BLaER1 (cell line): ENCODE measurements at regions not wholly inside any gene's neighbourhood (a gene's known extent, or its start where the extent isn't known, plus 50 kb on each side); places are given as distances from the start of the nearest gene placed in this dataset.

Source experiments
- H3K27ac ChIP-seq: shearing (Covaris generic); formaldehyde crosslinking; 2 replicates; pipeline ENCODE4 v1.8.1; 2022
- H3K27me3 ChIP-seq: shearing (Covaris generic); formaldehyde crosslinking; 2 replicates; pipeline ENCODE4 v1.8.1; 2022
- H3K36me3 ChIP-seq: shearing (Covaris generic); formaldehyde crosslinking; 2 replicates; pipeline ENCODE4 v1.8.1; 2022
- H3K4me1 ChIP-seq: shearing (Covaris generic); formaldehyde crosslinking; 2 replicates; pipeline ENCODE4 v1.8.1; 2022
- H3K4me2 ChIP-seq: shearing (Covaris generic); formaldehyde crosslinking; 2 replicates; pipeline ENCODE4 v1.8.1; 2022
- H3K4me3 ChIP-seq: shearing (Covaris generic); formaldehyde crosslinking; 2 replicates; pipeline ENCODE4 v1.8.1; 2022
- H3K9ac ChIP-seq: shearing (Covaris generic); formaldehyde crosslinking; 2 replicates; pipeline ENCODE4 v1.8.1; 2022
- H3K9me3 ChIP-seq: shearing (Covaris generic); formaldehyde crosslinking; 2 replicates; pipeline ENCODE4 v1.8.1; 2022
- H4K20me1 ChIP-seq: shearing (Covaris generic); formaldehyde crosslinking; 2 replicates; pipeline ENCODE4 v1.8.1; 2022
- Cebpa-rat ChIP-seq: shearing (Covaris generic); IDR thresholded peaks from 2 replicates; pipeline ENCODE4 v1.8.1; 2022

GRCh38 chr10:130747946-130748345 lies 563.6 kb downstream of the TCERG1L start:
- no peak for TF ChIP-seq Cebpa-rat
- H3K9ac ChIP-seq: no peak overlapping the region
- no peaks in the 10 kb centered on the region for H3K9me3 ChIP-seq
- H3K4me3 ChIP-seq: no peak overlapping the region
- peaks cover 36% of the 10 kb centered on the region for H3K4me1 ChIP-seq
- H3K36me3 ChIP-seq: no peaks in the 10 kb centered on the region
- H3K27ac ChIP-seq: 0 out of 2 replicates have a peak overlapping the region, but pooled peaks have one; percentile 3
- H3K4me2 ChIP-seq: peak overlapping the region; percentile 74
- H4K20me1 ChIP-seq: no peaks in the 10 kb centered on the region
- no peaks in the 10 kb centered on the region for H3K27me3 ChIP-seq

GRCh38 chr10:130748409-130749057 lies 563.0 kb downstream of the TCERG1L start:
- TF ChIP-seq Cebpa-rat: no peak
- Histone ChIP-seq H3K27ac (no peak overlapping the region), H3K9me3 (no peaks in the 10 kb centered on the region), H3K4me1 (peaks cover 36% of the 10 kb centered on the region), H3K27me3 (no peaks in the 10 kb centered on the region), H4K20me1 (no peaks in the 10 kb centered on the region), H3K9ac (no peak overlapping the region), H3K36me3 (no peaks in the 10 kb centered on the region), H3K4me3 (no peak overlapping the region), H3K4me2 (peak overlapping the region; percentile 74)

DNA sequence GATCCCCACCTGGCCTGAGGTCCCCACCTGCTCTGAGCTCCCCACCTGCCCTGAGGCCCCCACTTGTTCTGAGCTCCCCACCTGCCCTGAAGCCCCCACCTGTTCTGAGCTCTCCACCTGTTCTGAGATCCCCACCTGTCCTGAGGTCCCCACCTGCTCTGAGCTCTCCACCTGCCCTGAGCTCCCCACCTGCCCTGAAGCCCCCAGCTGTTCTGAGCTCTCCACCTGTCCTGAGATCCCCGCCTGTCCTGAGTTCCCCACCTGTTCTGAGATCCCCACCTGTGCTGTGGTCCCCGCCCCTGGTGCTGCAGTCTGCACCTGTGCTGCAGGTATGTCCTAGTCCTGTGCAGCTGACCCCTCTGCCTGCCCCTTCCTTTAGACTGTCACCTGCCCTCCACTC lies 561.6 kb downstream of the TCERG1L start:
- Histone ChIP-seq H3K27ac (no peak overlapping the region), H3K9me3 (peaks cover 3% of the 10 kb centered on the region; the same call in 1 of the 2 replicates), H3K9ac (no peak overlapping the region), H3K4me2 (no peak overlapping the region), H4K20me1 (no peaks in the 10 kb centered on the region), H3K36me3 (no peaks in the 10 kb centered on the region), H3K4me1 (peaks cover 36% of the 10 kb centered on the region), H3K27me3 (no peaks in the 10 kb centered on the region), H3K4me3 (no peak overlapping the region)
- no peak for TF ChIP-seq Cebpa-rat

DNA sequence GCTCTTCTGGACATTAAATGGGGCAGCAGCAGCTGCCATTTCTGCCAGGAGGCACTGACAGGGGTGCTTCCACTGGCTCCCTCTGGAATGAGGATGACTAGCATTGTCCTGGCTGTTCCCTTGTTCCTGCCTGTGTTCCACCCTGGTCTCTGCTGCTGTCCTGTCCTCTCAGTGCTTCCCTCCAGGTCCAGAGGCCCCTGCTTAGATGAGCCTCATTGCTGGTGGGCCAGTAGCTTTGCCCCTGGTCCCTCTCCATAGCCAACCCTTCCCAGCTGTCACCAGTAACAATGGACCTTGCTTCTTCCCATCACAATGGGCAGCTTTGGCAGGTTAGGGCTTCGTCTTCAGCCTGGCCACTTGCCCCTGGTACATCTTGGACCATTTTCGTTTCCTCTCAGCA lies 561.1 kb downstream of the TCERG1L start:
- H3K9me3 ChIP-seq: peaks cover 8% of the 10 kb centered on the region; the same call in 1 of the 2 replicates
- H3K9ac ChIP-seq: no peak overlapping the region
- peaks cover 34% of the 10 kb centered on the region for H3K4me1 ChIP-seq
- no peak overlapping the region for H3K4me3 ChIP-seq
- no peak overlapping the region for H3K4me2 ChIP-seq
- no peak overlapping the region for H3K27ac ChIP-seq
- no peaks in the 10 kb centered on the region for H3K27me3 ChIP-seq
- H3K36me3 ChIP-seq: no peaks in the 10 kb centered on the region
- H4K20me1 ChIP-seq: no peaks in the 10 kb centered on the region
- TF ChIP-seq Cebpa-rat: no peak

GRCh38 chr10:130751106-130751840 lies 560.2 kb downstream of the TCERG1L start:
- no peak overlapping the region for H3K27ac ChIP-seq
- H3K4me1 ChIP-seq: peaks cover 25% of the 10 kb centered on the region
- no peak for TF ChIP-seq Cebpa-rat
- no peaks in the 10 kb centered on the region for H4K20me1 ChIP-seq
- no peaks in the 10 kb centered on the region for H3K36me3 ChIP-seq
- peaks cover 9% of the 10 kb centered on the region; the same call in 1 of the 2 replicates for H3K9me3 ChIP-seq
- H3K27me3 ChIP-seq: no peaks in the 10 kb centered on the region
- H3K4me3 ChIP-seq: no peak overlapping the region
- no peak overlapping the region for H3K4me2 ChIP-seq
- H3K9ac ChIP-seq: no peak overlapping the region

GRCh38 chr10:130751851-130752250 lies 559.7 kb downstream of the TCERG1L start:
- Histone ChIP-seq H3K36me3 (no peaks in the 10 kb centered on the region), H3K9ac (no peak overlapping the region), H4K20me1 (no peaks in the 10 kb centered on the region), H3K27me3 (no peaks in the 10 kb centered on the region), H3K27ac (no peak overlapping the region), H3K9me3 (peaks cover 9% of the 10 kb centered on the region; the same call in 1 of the 2 replicates), H3K4me1 (peaks cover 22% of the 10 kb centered on the region), H3K4me2 (no peak overlapping the region), H3K4me3 (no peak overlapping the region)
- TF ChIP-seq Cebpa-rat: no peak

DNA sequence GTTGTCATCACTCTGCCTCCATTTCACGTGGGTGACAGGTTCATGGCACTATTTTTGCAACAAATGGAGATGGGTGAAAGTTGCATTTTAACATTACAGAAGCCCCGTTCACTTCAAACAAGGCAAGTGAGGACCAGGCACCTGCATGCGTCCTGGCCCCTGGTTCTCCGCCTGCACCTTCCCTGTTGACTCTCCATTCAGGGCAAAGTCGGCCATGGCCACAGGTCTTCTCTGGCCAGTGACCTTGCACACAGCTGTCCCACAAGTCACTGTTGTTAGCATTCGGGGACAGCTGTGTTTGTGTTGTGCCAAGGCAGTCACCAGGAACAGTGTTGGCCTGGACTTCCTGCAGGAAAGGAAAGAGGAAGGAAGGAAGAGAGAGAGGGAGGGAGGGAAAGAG lies 554.9 kb downstream of the TCERG1L start:
- Histone ChIP-seq H4K20me1 (no peaks in the 10 kb centered on the region), H3K4me1 (peaks cover 13% of the 10 kb centered on the region), H3K27me3 (no peaks in the 10 kb centered on the region), H3K27ac (no peak overlapping the region), H3K9me3 (peaks cover 9% of the 10 kb centered on the region), H3K4me2 (0 out of 2 replicates have a peak overlapping the region, but pooled peaks have one; percentile 18), H3K9ac (no peak overlapping the region), H3K4me3 (no peak overlapping the region), H3K36me3 (no peaks in the 10 kb centered on the region)
- no peak for TF ChIP-seq Cebpa-rat

- Histone ChIP-seq H3K4me3 (no peak overlapping the region), H3K27ac (peak overlapping the region; percentile 9; the same call in 1 of the 2 replicates), H3K36me3 (no peaks in the 10 kb centered on the region), H4K20me1 (no peaks in the 10 kb centered on the region), H3K4me1 (peaks cover 13% of the 10 kb centered on the region), H3K27me3 (no peaks in the 10 kb centered on the region), H3K4me2 (peak overlapping the region; percentile 18), H3K9me3 (peaks cover 9% of the 10 kb centered on the region), H3K9ac (no peak overlapping the region)
- TF ChIP-seq Cebpa-rat: no peak
Observed at GRCh38 chr10:130757271-130757670, 554.2 kb downstream of the TCERG1L start.

DNA sequence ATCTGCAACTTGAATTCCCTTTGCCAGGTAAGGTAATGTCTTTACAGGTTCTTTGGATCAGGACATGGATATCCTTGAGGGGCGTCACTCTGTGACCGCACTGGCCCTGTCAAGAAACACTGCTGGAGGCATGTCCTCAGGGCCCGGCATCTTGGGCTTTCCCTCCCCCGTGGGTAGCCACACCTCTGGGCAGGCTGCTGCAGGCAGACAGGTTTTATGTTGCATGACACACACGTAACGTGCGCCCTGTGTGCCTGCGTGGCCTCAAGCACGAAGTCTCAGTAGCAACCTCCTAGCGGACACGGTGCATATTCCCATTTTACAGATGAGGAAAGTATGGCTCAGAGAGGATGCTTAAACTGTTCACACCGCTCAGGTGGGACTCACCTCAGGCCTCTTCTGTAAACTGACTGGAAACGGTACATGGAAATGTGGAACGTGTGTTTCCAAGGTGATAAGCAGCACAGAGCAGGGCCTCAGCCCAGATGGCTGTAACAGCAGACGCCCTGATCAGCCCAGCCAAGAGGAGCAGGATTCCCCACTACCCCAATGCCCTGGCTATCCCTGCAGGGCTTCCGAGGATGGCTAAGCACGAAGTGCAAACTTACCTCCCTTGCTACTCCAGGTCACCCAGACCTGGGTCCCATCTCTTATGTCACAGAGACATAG lies 553.6 kb downstream of the TCERG1L start:
- no peak overlapping the region for H3K4me3 ChIP-seq
- H3K4me1 ChIP-seq: peaks cover 13% of the 10 kb centered on the region
- TF ChIP-seq Cebpa-rat: no peak
- no peak overlapping the region for H3K27ac ChIP-seq
- peaks cover 9% of the 10 kb centered on the region for H3K9me3 ChIP-seq
- no peak overlapping the region for H3K4me2 ChIP-seq
- no peak overlapping the region for H3K9ac ChIP-seq
- no peaks in the 10 kb centered on the region for H4K20me1 ChIP-seq
- no peaks in the 10 kb centered on the region for H3K36me3 ChIP-seq
- H3K27me3 ChIP-seq: no peaks in the 10 kb centered on the region

DNA sequence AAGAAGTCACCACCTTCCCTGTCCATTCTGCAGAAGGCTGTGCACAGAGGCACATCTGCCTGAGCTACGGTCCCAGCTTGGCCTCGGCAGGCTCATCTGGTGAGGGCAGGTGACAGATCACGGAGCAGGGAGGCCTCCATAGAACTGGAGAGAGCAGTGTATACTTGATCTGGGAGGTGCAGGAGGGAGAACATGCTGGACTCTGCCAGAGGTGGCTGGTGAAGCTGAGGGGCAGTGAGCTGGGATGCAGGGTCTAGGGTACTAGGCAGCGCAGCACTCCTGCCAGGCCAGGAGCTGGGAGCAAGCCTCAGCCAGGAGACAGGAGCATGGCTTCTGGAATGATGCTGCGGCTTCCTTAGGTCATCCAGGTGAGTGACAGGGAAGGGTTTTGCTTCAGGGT lies 553.0 kb downstream of the TCERG1L start:
- Histone ChIP-seq H3K4me3 (no peak overlapping the region), H3K27ac (no peak overlapping the region), H4K20me1 (no peaks in the 10 kb centered on the region), H3K4me2 (no peak overlapping the region), H3K9ac (no peak overlapping the region), H3K4me1 (peaks cover 13% of the 10 kb centered on the region), H3K36me3 (no peaks in the 10 kb centered on the region), H3K27me3 (no peaks in the 10 kb centered on the region), H3K9me3 (peaks cover 9% of the 10 kb centered on the region)
- TF ChIP-seq Cebpa-rat: no peak
